ENCODE measurements at regions not wholly inside any gene's neighbourhood (a gene's known extent, or its start where the extent isn't known, plus 50 kb on each side); places are given as distances from the start of the nearest gene placed in this dataset.

DNA sequence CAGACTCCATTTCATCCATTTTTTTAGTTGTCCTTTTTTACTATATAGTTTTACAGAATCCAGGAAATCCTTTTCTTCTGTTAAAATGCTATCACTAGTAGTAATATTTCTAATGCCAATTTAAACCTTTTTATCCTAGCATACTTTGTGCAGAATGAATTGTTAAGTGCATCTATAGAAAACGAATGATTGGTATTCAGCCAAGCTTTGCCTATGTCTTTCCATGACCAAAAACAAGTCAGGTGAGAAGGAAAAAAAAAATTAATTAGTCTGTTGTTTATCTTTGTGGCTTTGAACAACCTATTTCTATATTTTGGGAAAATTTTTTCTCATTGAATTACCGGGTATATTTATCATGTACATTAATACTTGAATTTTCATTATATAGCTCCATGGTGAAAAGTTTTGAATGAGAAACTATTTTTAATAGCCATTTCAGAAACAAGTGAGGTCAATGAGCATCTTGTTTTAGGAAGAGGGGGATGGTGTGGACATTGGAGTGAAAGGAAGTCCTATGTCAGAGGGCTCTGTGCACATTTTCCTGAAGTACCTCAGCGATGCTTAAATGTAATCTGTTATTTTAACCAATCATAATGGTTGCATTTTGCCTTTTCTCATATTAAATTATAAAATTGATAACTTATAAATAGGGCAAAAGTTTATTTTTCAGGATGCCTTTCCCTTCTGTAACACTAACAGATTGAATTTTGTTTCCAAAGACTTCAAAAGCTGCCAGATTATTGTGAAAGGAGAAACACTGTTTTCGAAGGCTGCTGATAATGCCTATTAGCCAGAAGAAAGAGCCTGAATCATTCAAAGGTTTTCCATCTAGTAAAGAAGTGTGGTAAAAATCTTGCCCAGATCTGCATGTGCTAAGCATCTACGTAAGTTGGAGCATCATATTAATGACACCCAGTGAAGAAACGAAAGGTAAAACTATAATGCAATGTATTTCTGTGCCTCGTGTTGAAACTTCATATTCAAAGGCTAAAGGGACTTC lies 73.8 kb upstream of the S1PR1 start:
- H3K27ac ChIP-seq (ENCODE audit: low read length) = no peak overlapping the region
- H3K4me1 ChIP-seq (ENCODE audit: insufficient read depth, low read length) = no peaks in the 10 kb centered on the region
- no peaks in the 10 kb centered on the region for H3K9me3 ChIP-seq (ENCODE audit: insufficient read depth, low read length, severe bottlenecking)
- no peak overlapping the region for H3K4me2 ChIP-seq (ENCODE audit: insufficient read depth, low read length)
- H2AFZ ChIP-seq (ENCODE audit: low read depth, low read length) = no peak overlapping the region
- H3K36me3 ChIP-seq (ENCODE audit: insufficient read depth, low read length) = no peaks in the 10 kb centered on the region
- DNase-seq (no peak), ATAC-seq (ENCODE audit: insufficient read depth, low read depth) (no peak)
- no peaks in the 10 kb centered on the region for H4K20me1 ChIP-seq (ENCODE audit: insufficient read depth, low read length)
- no peaks in the 10 kb centered on the region for H3K27me3 ChIP-seq (ENCODE audit: insufficient read depth, low read length, poor library complexity)
- TF ChIP-seq, protein P1, sequence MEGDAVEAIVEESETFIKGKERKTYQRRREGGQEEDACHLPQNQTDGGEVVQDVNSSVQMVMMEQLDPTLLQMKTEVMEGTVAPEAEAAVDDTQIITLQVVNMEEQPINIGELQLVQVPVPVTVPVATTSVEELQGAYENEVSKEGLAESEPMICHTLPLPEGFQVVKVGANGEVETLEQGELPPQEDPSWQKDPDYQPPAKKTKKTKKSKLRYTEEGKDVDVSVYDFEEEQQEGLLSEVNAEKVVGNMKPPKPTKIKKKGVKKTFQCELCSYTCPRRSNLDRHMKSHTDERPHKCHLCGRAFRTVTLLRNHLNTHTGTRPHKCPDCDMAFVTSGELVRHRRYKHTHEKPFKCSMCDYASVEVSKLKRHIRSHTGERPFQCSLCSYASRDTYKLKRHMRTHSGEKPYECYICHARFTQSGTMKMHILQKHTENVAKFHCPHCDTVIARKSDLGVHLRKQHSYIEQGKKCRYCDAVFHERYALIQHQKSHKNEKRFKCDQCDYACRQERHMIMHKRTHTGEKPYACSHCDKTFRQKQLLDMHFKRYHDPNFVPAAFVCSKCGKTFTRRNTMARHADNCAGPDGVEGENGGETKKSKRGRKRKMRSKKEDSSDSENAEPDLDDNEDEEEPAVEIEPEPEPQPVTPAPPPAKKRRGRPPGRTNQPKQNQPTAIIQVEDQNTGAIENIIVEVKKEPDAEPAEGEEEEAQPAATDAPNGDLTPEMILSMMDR (IDR thresholded peaks at IDR 0.05; ENCODE audit: borderline replicate concordance, extremely low read depth, low read length, poor library complexity, severe bottlenecking) = no peak
- no peak for TF ChIP-seq EZH2 (IDR thresholded peaks at IDR 0.05; ENCODE audit: borderline replicate concordance, low read depth, low read length, severe bottlenecking)
- no peaks in the 10 kb centered on the region for H3K79me2 ChIP-seq (ENCODE audit: insufficient read depth, low read length)
- no peak overlapping the region for H3K9ac ChIP-seq (ENCODE audit: low read depth, low read length)
- H3K4me3 ChIP-seq (ENCODE audit: low read depth in 1 of 2, low read length in 2 of 2) = no peak overlapping the region

DNA sequence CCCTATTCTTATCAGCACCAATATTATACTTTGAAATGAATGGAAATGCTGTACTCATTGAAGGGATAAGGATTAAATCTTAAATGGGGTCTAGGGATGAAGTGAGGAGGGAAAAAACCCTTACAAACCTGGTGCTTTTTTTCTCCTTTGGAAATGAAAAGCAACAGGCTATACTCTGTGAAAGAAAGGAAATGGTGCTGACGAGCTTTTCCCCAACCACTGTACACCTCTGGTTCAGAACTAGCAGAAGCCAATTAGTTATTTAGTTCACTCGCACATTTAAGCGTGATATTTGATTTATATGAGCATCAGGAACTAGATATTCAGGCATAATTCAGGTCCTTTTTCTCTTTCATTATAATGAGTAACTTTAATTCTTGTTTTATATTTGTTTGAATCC lies 74.5 kb upstream of the S1PR1 start:
- H3K27me3 ChIP-seq (ENCODE audit: insufficient read depth, low read length, poor library complexity) = no peaks in the 10 kb centered on the region
- H3K4me3 ChIP-seq (ENCODE audit: low read depth in 1 of 2, low read length in 2 of 2) = no peak overlapping the region
- no peaks in the 10 kb centered on the region for H3K79me2 ChIP-seq (ENCODE audit: insufficient read depth, low read length)
- no peak overlapping the region for H3K9ac ChIP-seq (ENCODE audit: low read depth, low read length)
- H3K36me3 ChIP-seq (ENCODE audit: insufficient read depth, low read length) = no peaks in the 10 kb centered on the region
- no peaks in the 10 kb centered on the region for H4K20me1 ChIP-seq (ENCODE audit: insufficient read depth, low read length)
- TF ChIP-seq, protein P1 (IDR thresholded peaks at IDR 0.05; ENCODE audit: borderline replicate concordance, extremely low read depth, low read length, poor library complexity, severe bottlenecking) = no peak
- TF ChIP-seq EZH2 (IDR thresholded peaks at IDR 0.05; ENCODE audit: borderline replicate concordance, low read depth, low read length, severe bottlenecking) = no peak
- ATAC-seq (ENCODE audit: insufficient read depth, low read depth) = no peak
- H3K27ac ChIP-seq (ENCODE audit: low read length) = no peak overlapping the region
- no peak overlapping the region for H2AFZ ChIP-seq (ENCODE audit: low read depth, low read length)
- no peak overlapping the region for H3K4me2 ChIP-seq (ENCODE audit: insufficient read depth, low read length)
- DNase-seq = no peak
- no peaks in the 10 kb centered on the region for H3K4me1 ChIP-seq (ENCODE audit: insufficient read depth, low read length)
- no peaks in the 10 kb centered on the region for H3K9me3 ChIP-seq (ENCODE audit: insufficient read depth, low read length, severe bottlenecking)

DNA sequence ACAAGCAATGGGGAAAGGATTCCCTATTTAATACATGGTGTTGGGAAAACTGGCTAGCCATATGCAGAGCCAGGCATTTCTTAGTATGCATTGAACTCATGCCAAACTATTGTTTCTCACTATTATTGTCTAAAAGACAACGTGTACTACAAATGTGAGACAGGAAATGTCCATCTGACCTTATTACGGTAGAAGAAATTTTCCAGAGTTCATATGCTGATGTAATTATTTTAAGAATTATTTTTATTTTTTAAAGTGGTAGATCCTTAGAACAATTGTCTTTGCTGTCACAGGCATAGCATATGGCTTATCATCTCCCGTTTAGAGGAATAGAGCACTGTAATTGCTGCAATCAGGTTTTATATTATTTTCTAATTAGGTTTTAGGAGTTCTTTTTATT lies 75.2 kb upstream of the S1PR1 start:
- H3K4me3 ChIP-seq (ENCODE audit: low read depth in 1 of 2, low read length in 2 of 2) = no peak overlapping the region
- DNase-seq (no peak), ATAC-seq (ENCODE audit: insufficient read depth, low read depth) (no peak)
- H3K27ac ChIP-seq (ENCODE audit: low read length) = no peak overlapping the region
- no peak overlapping the region for H2AFZ ChIP-seq (ENCODE audit: low read depth, low read length)
- no peak overlapping the region for H3K4me2 ChIP-seq (ENCODE audit: insufficient read depth, low read length)
- H4K20me1 ChIP-seq (ENCODE audit: insufficient read depth, low read length) = no peaks in the 10 kb centered on the region
- H3K4me1 ChIP-seq (ENCODE audit: insufficient read depth, low read length) = no peaks in the 10 kb centered on the region
- H3K9me3 ChIP-seq (ENCODE audit: insufficient read depth, low read length, severe bottlenecking) = no peaks in the 10 kb centered on the region
- H3K9ac ChIP-seq (ENCODE audit: low read depth, low read length) = no peak overlapping the region
- H3K36me3 ChIP-seq (ENCODE audit: insufficient read depth, low read length) = no peaks in the 10 kb centered on the region
- no peaks in the 10 kb centered on the region for H3K79me2 ChIP-seq (ENCODE audit: insufficient read depth, low read length)
- H3K27me3 ChIP-seq (ENCODE audit: insufficient read depth, low read length, poor library complexity) = no peaks in the 10 kb centered on the region
- TF ChIP-seq, protein P1 (IDR thresholded peaks at IDR 0.05; ENCODE audit: borderline replicate concordance, extremely low read depth, low read length, poor library complexity, severe bottlenecking) = no peak
- TF ChIP-seq EZH2 (IDR thresholded peaks at IDR 0.05; ENCODE audit: borderline replicate concordance, low read depth, low read length, severe bottlenecking) = no peak

Data from DND-41 (cell line).